Sigmoid colon (tissue), 6 donors: ENCODE measurements at regions not wholly inside any gene's neighbourhood (a gene's known extent, or its start where the extent isn't known, plus 50 kb on each side); places are given as distances from the start of the nearest gene placed in this dataset.
"Not testable (repeated sequence)": the region's sequence is repeated elsewhere in the genome, so short reads cannot be mapped to it uniquely, and the experiment has no call there.

Experiments
- DNase-seq: peaks from one replicate; pipeline ENCODE4 v3.0.0-alpha.2; 2019
- H3K27ac ChIP-seq, 4 donors: fragments of 200-600 bp; sonication (generic); one replicate each; pipeline ENCODE4 v1.5.1; 2016 to 2019; ENCODE audit warnings: mild to moderate bottlenecking in 1 of 4
- H3K27me3 ChIP-seq, 3 donors: fragments of 200-600 bp; sonication (generic); one replicate each; pipeline ENCODE4 v1.5.1; 2019; ENCODE audit warnings: mild to moderate bottlenecking in 1 of 3
- H3K36me3 ChIP-seq, 4 donors: fragments of 200-600 bp; sonication (generic); one replicate each; pipeline ENCODE4 v1.5.1; 2016 to 2019
- H3K4me1 ChIP-seq, 4 donors: fragments of 200-600 bp; sonication (generic); one replicate each; pipeline ENCODE4 v1.5.1; 2017 to 2019
- H3K4me3 ChIP-seq, 4 donors: fragments of 200-600 bp; sonication (generic); one replicate each; pipeline ENCODE4 v1.5.1; 2017 to 2019; ENCODE audit warnings: mild to moderate bottlenecking in 2 of 4, moderate library complexity in 1 of 4
- H3K9me3 ChIP-seq, 4 donors: fragments of 200-600 bp in 3 of 4; sonication (generic) in 3 of 4; one replicate each; pipeline versions ENCODE4 v1.5.1 to v1.6.1; 2013 to 2019
- CTCF ChIP-seq, 4 experiments: fragments of 450-650 bp in 3 of 4; fragments of 200-600 bp in 1 of 4; IDR thresholded peaks; one replicate each; pipeline ENCODE4 v1.5.1; 2016 to 2019; ENCODE audit warnings: antibody characterized with exemption in 4 of 4, mild to moderate bottlenecking in 3 of 4, moderate library complexity in 2 of 4
- WGBS, 2 donors: extraction: QIAGEN DNeasy Blood & Tissue Kit; methylation state at CpG; one replicate each; pipeline ENCODE4 v1.1.7; 2013; 5-methylcytosine and 5-hydroxymethylcytosine counted together
- intact Hi-C: fragments of 100-400 bp; cut with DNase I; formaldehyde crosslinking; loops from one replicate; pipeline ENCODE4 v1.15.1; 2023
- donor health status: healthy with polysubstance abuse.
- donor health status: healthy.

GRCh38 chr18:14415806-14416205 is 127.6 kb downstream of the POTEC start:
- intact Hi-C loops, H3K4me3 ChIP-seq, H3K9me3 ChIP-seq, H3K27ac ChIP-seq, DNase-seq, H3K4me1 ChIP-seq, H3K27me3 ChIP-seq, H3K36me3 ChIP-seq: not testable (repeated sequence)
- TF ChIP-seq CTCF (IDR thresholded peaks at IDR 0.05), result peak in 1 of 4 experiments; percentile 34
- 1 to 4% methylated on average over 8 of the region's 8 CpGs for WGBS, 2 donors

DNA sequence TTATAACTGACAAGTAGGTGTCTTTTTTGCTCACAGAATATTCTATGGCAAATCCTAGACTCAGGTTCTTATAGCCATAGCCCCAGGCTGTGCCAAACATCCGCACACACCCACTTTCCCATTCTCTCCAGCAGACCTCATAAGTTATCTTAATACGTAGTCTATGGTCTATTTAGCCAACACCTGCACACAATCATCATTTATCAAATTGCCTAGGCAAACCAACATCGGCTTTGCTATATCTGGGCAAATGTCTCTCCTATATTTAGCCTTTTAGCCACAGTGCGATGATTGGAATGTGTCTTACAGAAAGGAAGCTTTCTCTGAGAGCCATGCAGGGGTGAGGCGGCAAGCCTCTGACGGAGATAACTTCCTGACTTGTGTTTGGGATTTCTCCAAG is 128.0 kb downstream of the POTEC start:
- H3K4me3 ChIP-seq, H3K4me1 ChIP-seq, H3K27me3 ChIP-seq, H3K27ac ChIP-seq, H3K9me3 ChIP-seq, H3K36me3 ChIP-seq, DNase-seq, intact Hi-C loops: not testable (repeated sequence)
- 14 to 54% methylated on average over 6 of the region's 6 CpGs for WGBS, 2 donors

DNA sequence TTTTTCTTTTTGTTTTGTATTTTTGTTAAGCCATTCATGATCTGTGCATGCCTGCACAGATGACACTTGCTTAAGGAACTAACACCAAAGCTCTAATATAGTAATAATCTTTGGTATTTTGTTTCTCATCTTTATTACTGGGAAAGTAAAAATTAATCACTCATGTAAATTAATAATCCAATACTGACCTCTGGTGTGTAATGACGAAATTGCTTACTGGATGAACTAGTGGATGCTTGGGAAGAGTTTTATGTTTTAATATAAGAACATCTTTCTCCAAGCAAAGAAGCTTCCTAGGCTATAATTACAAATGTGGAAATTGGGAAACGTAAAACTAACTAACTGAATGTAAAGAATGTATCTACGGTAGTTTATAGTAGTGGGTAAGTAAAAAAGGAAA is 147.9 kb downstream of the POTEC start:
- WGBS, 2 donors, result 46 to 50% methylated on average over 3 of the region's 3 CpGs
- H3K9me3 ChIP-seq, H3K36me3 ChIP-seq, H3K4me1 ChIP-seq, intact Hi-C loops, H3K27ac ChIP-seq, H3K4me3 ChIP-seq, DNase-seq, H3K27me3 ChIP-seq: not testable (repeated sequence)
- peak in 1 of 4 experiments; percentile 17 for TF ChIP-seq CTCF (IDR thresholded peaks at IDR 0.05)

DNA sequence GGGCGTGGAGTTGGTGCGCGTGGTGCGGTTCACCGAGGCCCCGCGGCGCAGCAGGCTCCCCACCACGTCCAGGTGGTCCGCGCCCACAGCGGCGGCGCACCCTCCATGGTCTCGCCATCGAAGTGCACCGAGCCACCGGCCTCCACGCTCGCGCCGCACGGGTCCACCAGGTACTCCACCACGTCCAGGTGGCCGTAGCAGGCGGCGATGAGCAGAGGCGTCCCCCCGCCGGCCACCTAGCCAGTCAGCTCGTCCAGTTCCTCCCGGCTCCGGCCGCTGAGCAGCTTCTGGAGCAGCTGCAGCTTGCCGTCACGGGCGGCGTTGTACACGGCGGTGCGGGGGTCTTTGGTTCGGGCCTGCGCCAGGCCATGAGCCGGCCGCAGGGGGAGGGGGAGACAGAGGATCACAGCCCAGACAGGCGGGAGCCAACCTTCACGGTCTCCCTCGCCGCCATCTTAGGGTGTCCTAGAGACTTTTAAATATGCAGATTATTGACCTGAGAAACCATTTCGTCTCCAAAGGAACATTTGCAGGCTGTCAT is 149.8 kb downstream of the POTEC start:
- H3K4me3 ChIP-seq, intact Hi-C loops, H3K9me3 ChIP-seq, DNase-seq, H3K27ac ChIP-seq, H3K4me1 ChIP-seq, H3K27me3 ChIP-seq, H3K36me3 ChIP-seq: not testable (repeated sequence)
- WGBS, 2 donors, result 96% methylated on average over 50 of the region's 50 CpGs

DNA sequence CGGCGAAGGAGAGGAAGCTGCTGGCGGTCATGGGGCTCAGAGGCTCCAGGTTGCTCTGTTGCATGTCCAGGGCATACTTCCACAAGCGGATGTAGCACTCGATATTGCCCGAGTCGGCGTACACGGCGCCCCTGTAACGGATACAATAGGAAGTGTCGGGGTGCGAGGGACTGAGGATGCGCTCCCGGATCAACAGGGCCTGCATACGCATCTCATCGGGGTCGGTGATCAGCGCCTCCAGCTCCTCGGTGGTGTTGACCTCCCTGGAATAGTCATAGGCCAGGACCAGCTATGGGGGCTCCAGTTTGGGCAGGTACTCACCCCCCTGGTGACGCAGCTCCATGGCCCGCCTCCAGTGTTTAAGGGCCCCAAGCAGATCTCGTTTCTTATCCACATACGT is 150.8 kb downstream of the POTEC start:
- H3K36me3 ChIP-seq, H3K4me3 ChIP-seq, H3K27ac ChIP-seq, H3K27me3 ChIP-seq, DNase-seq, H3K4me1 ChIP-seq, intact Hi-C loops, H3K9me3 ChIP-seq: not testable (repeated sequence)
- 96% methylated on average over 24 of the region's 24 CpGs for WGBS, 2 donors

GRCh38 chr18:14384961-14385360 is 158.4 kb downstream of the POTEC start:
- intact Hi-C loops, H3K9me3 ChIP-seq: not testable (repeated sequence)
- 97% methylated on average over 1 of the region's 1 CpG for WGBS, 2 donors

DNA sequence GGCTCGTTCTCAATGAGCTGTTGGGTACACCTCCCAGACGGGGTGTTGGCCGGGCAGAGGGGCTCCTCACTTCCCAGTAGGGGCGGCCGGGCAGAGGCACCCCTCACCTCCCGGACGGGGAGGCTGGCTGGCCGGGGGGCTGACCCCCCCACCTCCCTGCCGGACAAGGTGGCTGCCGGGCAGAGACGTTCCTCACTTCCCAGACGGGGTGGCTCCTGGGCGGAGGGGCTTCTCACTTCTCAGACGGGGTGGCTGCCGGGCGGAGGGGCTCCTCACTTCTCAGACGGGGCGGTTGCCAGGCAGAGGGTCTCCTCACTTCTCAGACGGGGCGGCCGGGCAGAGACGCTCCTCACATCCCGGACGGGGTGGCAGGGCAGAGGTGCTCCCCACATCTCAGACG is 160.7 kb downstream of the POTEC start:
- DNase-seq, H3K36me3 ChIP-seq, H3K9me3 ChIP-seq, H3K27me3 ChIP-seq, H3K4me3 ChIP-seq, H3K27ac ChIP-seq, intact Hi-C loops, H3K4me1 ChIP-seq: not testable (repeated sequence)
- 90 to 91% methylated on average over 24 of the region's 25 CpGs for WGBS, 2 donors

More at GRCh38 chr18:14384961-14385360, 158.4 kb downstream of the POTEC start:
- not testable (repeated sequence) for H3K27me3 ChIP-seq, H3K4me1 ChIP-seq, H3K4me3 ChIP-seq, H3K36me3 ChIP-seq, H3K27ac ChIP-seq, DNase-seq

- 93 to 97% methylated on average over 2 of the region's 2 CpGs for WGBS, 2 donors
- intact Hi-C loops, H3K27ac ChIP-seq, H3K9me3 ChIP-seq, H3K4me1 ChIP-seq, H3K27me3 ChIP-seq, H3K4me3 ChIP-seq, H3K36me3 ChIP-seq, DNase-seq: not testable (repeated sequence)
Measured at GRCh38 chr18:14379489-14379888, 163.9 kb downstream of the POTEC start.

DNA sequence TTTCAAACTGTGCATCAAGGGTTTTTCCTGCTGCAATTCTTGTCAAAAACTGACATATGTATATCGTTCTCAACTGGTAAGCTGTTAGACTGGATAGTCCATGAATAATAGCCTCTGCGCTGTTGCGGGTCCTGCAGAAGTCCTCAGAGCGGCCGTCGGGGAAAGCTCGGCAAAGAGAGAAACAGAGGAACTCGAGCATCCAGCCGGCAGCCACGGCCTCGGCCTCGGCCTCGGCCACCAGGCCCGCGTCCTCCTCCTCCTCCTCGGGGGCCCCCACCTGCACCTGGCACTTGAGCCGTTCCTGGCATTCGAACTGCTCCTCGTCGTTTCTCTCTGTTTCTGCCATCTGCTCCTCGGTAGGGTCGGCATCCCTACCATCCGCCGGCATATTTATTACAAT is 165.0 kb downstream of the POTEC start:
- H3K27ac ChIP-seq, intact Hi-C loops, H3K36me3 ChIP-seq, DNase-seq, H3K9me3 ChIP-seq, H3K27me3 ChIP-seq, H3K4me1 ChIP-seq, H3K4me3 ChIP-seq: not testable (repeated sequence)
- WGBS, 2 donors, result 86 to 94% methylated on average over 24 of the region's 24 CpGs

DNA sequence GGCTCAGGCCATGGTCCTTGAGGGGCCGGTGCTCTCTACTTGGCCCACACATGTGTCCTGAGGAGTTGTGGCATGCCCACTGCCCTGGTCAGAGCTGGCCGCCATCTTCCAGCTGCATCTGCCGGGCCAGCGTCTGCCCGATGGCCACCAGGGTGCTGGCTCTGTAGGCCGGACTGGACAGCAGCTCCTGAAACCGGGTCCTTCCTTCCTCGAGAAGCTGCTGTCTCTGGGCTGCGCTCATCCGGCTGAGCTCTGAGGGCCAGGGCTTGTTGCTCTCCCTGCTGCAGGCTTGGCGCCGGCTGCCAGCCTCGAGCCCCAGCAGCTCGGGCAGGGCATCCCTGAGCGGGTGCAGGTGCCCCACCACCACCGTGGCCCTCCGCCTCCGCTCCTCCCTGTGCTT is 182.1 kb downstream of the POTEC start:
- H3K4me3 ChIP-seq, DNase-seq, H3K4me1 ChIP-seq, H3K27me3 ChIP-seq, intact Hi-C loops, H3K27ac ChIP-seq, H3K9me3 ChIP-seq, H3K36me3 ChIP-seq: not testable (repeated sequence)
- WGBS, 2 donors, result 89 to 92% methylated on average over 18 of the region's 18 CpGs

- intact Hi-C loops, H3K4me1 ChIP-seq, H3K4me3 ChIP-seq, H3K9me3 ChIP-seq, H3K36me3 ChIP-seq, H3K27me3 ChIP-seq, H3K27ac ChIP-seq, DNase-seq: not testable (repeated sequence)
- 90 to 93% methylated on average over 22 of the region's 22 CpGs for WGBS, 2 donors
Measured at GRCh38 chr18:14357553-14358297, 185.7 kb downstream of the POTEC start.
